DND-41 (cell line): ENCODE measurements at regions not wholly inside any gene's neighbourhood (a gene's known extent, or its start where the extent isn't known, plus 50 kb on each side); places are given as distances from the start of the nearest gene placed in this dataset.

Source experiments
- ATAC-seq: fragments of 200-7000 bp; cut with Tn5 transposase; 3 replicates; pipeline ENCODE4 v1.9.1; 2021; ENCODE audit warnings: low read depth; ENCODE audit not compliant: insufficient read depth
- DNase-seq: peaks from one replicate; pipeline ENCODE4 v3.0.0-alpha.2; 2020
- H2AFZ ChIP-seq: 2 replicates; pipeline ENCODE4 v1.6.0; 2012; ENCODE audit warnings: low read depth, low read length
- H3K27ac ChIP-seq: 2 replicates; pipeline ENCODE4 v1.5.1; 2012; ENCODE audit warnings: low read length, inconsistent platforms
- H3K27me3 ChIP-seq: fragments of 200-600 bp; sonication (generic); 2 replicates; pipeline ENCODE4 v1.6.0; 2012; ENCODE audit warnings: low read length, mild to moderate bottlenecking, inconsistent platforms; ENCODE audit not compliant: insufficient read depth, poor library complexity
- H3K36me3 ChIP-seq: 2 replicates; pipeline ENCODE4 v1.5.1; 2012; ENCODE audit warnings: low read length, inconsistent platforms; ENCODE audit not compliant: insufficient read depth
- H3K4me1 ChIP-seq: 2 replicates; pipeline ENCODE4 v1.5.1; 2012; ENCODE audit warnings: mild to moderate bottlenecking, low read length; ENCODE audit not compliant: insufficient read depth
- H3K4me2 ChIP-seq: 2 replicates; pipeline ENCODE4 v1.6.0; 2012; ENCODE audit warnings: mild to moderate bottlenecking, moderate library complexity, low read length, inconsistent platforms; ENCODE audit not compliant: insufficient read depth
- H3K4me3 ChIP-seq, 2 experiments: fragments of 200-600 bp in 1 of 2; shearing (Covaris generic) in 1 of 2; 2 replicates each; pipeline ENCODE4 v1.5.1; 2012 to 2016; ENCODE audit warnings: inconsistent platforms in 2 of 2, low read length in 2 of 2, mild to moderate bottlenecking in 2 of 2, low read depth in 1 of 2, moderate library complexity in 1 of 2
- H3K79me2 ChIP-seq: 2 replicates; pipeline ENCODE4 v1.6.0; 2012; ENCODE audit warnings: low read length, inconsistent platforms; ENCODE audit not compliant: insufficient read depth
- H3K9ac ChIP-seq: 2 replicates; pipeline ENCODE4 v1.6.0; 2012; ENCODE audit warnings: low read depth, mild to moderate bottlenecking, inconsistent platforms, low read length, moderate library complexity
- H3K9me3 ChIP-seq: 2 replicates; pipeline ENCODE4 v1.5.1; 2012; ENCODE audit warnings: low read length, moderate library complexity, mild to moderate bottlenecking, inconsistent platforms; ENCODE audit not compliant: insufficient read depth, severe bottlenecking
- H4K20me1 ChIP-seq: 2 replicates; pipeline ENCODE4 v1.6.0; 2012; ENCODE audit warnings: low read length; ENCODE audit not compliant: insufficient read depth
- CTCF ChIP-seq: IDR thresholded peaks from 2 replicates; pipeline ENCODE4 v1.5.1; 2012; ENCODE audit warnings: borderline replicate concordance, low read length, moderate library complexity, mild to moderate bottlenecking; ENCODE audit not compliant: poor library complexity, severe bottlenecking; ENCODE audit errors: extremely low read depth
- EZH2 ChIP-seq: IDR thresholded peaks from 3 replicates; pipeline ENCODE4 v1.6.1; 2012; ENCODE audit warnings: borderline replicate concordance, low read depth, mild to moderate bottlenecking, moderate library complexity, low read length, inconsistent platforms; ENCODE audit not compliant: severe bottlenecking

GRCh38 chr7:31419505-31420055 is 79.1 kb upstream of the NEUROD6 start:
- Histone ChIP-seq H3K9ac (no peak overlapping the region), H3K79me2 (no peaks in the 10 kb centered on the region), H3K27me3 (peaks cover 7% of the 10 kb centered on the region), H3K4me2 (no peak overlapping the region), H4K20me1 (no peaks in the 10 kb centered on the region), H2AFZ (no peak overlapping the region), H3K36me3 (no peaks in the 10 kb centered on the region), H3K4me3 (no peak overlapping the region), H3K9me3 (no peaks in the 10 kb centered on the region), H3K27ac (no peak overlapping the region), H3K4me1 (no peaks in the 10 kb centered on the region)
- no peak for ATAC-seq
- no peak for DNase-seq
- no peak for TF ChIP-seq CTCF
- TF ChIP-seq EZH2, result no peak

- no peak for TF ChIP-seq CTCF
- no peak for TF ChIP-seq EZH2
- no peak for DNase-seq
- Histone ChIP-seq H4K20me1 (no peaks in the 10 kb centered on the region), H3K4me3 (no peak overlapping the region), H3K27ac (no peak overlapping the region), H3K9ac (no peak overlapping the region), H3K9me3 (no peaks in the 10 kb centered on the region), H2AFZ (no peak overlapping the region), H3K27me3 (peaks cover 10% of the 10 kb centered on the region), H3K4me2 (no peak overlapping the region), H3K36me3 (no peaks in the 10 kb centered on the region), H3K79me2 (no peaks in the 10 kb centered on the region), H3K4me1 (no peaks in the 10 kb centered on the region)
- ATAC-seq, result no peak
Observed at GRCh38 chr7:31420948-31421347, 80.4 kb upstream of the NEUROD6 start.

GRCh38 chr7:31421607-31422006 is 81.1 kb upstream of the NEUROD6 start:
- H3K4me3 ChIP-seq, result no peak overlapping the region
- H3K27ac ChIP-seq, result no peak overlapping the region
- H2AFZ ChIP-seq, result no peak overlapping the region
- H3K9me3 ChIP-seq, result no peaks in the 10 kb centered on the region
- H3K36me3 ChIP-seq, result no peaks in the 10 kb centered on the region
- H3K27me3 ChIP-seq, result peaks cover 10% of the 10 kb centered on the region
- H3K4me2 ChIP-seq, result no peak overlapping the region
- no peak for DNase-seq
- no peak for ATAC-seq
- H3K9ac ChIP-seq, result no peak overlapping the region
- H3K4me1 ChIP-seq, result no peaks in the 10 kb centered on the region
- TF ChIP-seq EZH2 (no peak), CTCF (no peak)
- no peaks in the 10 kb centered on the region for H3K79me2 ChIP-seq
- H4K20me1 ChIP-seq, result no peaks in the 10 kb centered on the region

GRCh38 chr7:31423994-31424393 is 83.5 kb upstream of the NEUROD6 start:
- ATAC-seq (no peak), DNase-seq (no peak)
- no peak overlapping the region for H3K4me3 ChIP-seq
- H3K4me2 ChIP-seq, result no peak overlapping the region
- H3K9ac ChIP-seq, result no peak overlapping the region
- H3K27me3 ChIP-seq, result peaks cover 16% of the 10 kb centered on the region
- H4K20me1 ChIP-seq, result no peaks in the 10 kb centered on the region
- TF ChIP-seq EZH2 (no peak), CTCF (no peak)
- no peak overlapping the region for H2AFZ ChIP-seq
- H3K9me3 ChIP-seq, result no peaks in the 10 kb centered on the region
- H3K36me3 ChIP-seq, result no peaks in the 10 kb centered on the region
- H3K79me2 ChIP-seq, result no peaks in the 10 kb centered on the region
- H3K27ac ChIP-seq, result no peak overlapping the region
- no peaks in the 10 kb centered on the region for H3K4me1 ChIP-seq
